ENCODE measurements at regions not wholly inside any gene's neighbourhood (a gene's known extent, or its start where the extent isn't known, plus 50 kb on each side); places are given as distances from the start of the nearest gene placed in this dataset.

GRCh38 chr2:64888591-64889309 lies 100.4 kb upstream of the SLC1A4 start:
- TF ChIP-seq RAD21 (IDR thresholded peaks at IDR 0.05; ENCODE audit: low read length) (peak; percentile 6; the same call in 1 of the 2 replicates), EZH2phosphoT487 (IDR thresholded peaks at IDR 0.05; ENCODE audit: borderline replicate concordance, low read depth) (no peak), CTCF (IDR thresholded peaks at IDR 0.05) (peak; percentile 19; the same call in 1 of the 2 replicates), TAF1 (IDR thresholded peaks at IDR 0.05; ENCODE audit: borderline replicate concordance, low read depth, low read length) (no peak), GATA2 (CRISPR knock-in tag; IDR thresholded peaks at IDR 0.05) (no peak), POLR2AphosphoS5 (IDR thresholded peaks at IDR 0.05; ENCODE audit: low read depth, low read length) (no peak), CHD2 (IDR thresholded peaks at IDR 0.05; ENCODE audit: low read length, partially characterized antibody) (no peak), REST (IDR thresholded peaks at IDR 0.05; ENCODE audit: low read depth, low read length) (no peak), SIN3A (IDR thresholded peaks at IDR 0.05; ENCODE audit: borderline replicate concordance, low read depth, low read length) (no peak)
